Epidermal melanocyte (primary cell): ENCODE measurements at regions not wholly inside any gene's neighbourhood (a gene's known extent, or its start where the extent isn't known, plus 50 kb on each side); places are given as distances from the start of the nearest gene placed in this dataset.
A peak's percentile ranks its signal among the peaks of the same experiment; 100 is the strongest.

Source experiments
- DNase-seq: peaks from one replicate; pipeline ENCODE4 v3.0.0; 2011; ENCODE audit warnings: low spot score; ENCODE audit not compliant: insufficient read length

- DNase-seq, result no peak
These were observed 270.6 kb upstream of the TBX3 start for GRCh38 chr12:114954511-114955055.

- DNase-seq, result no peak
These were observed 268.7 kb upstream of the TBX3 start for GRCh38 chr12:114952573-114953271.

- no peak for DNase-seq
These were observed 265.3 kb upstream of the TBX3 start for GRCh38 chr12:114949058-114949820.

- no peak for DNase-seq
These were observed 261.4 kb upstream of the TBX3 start for GRCh38 chr12:114945351-114945750.

- no peak for DNase-seq
These were observed 260.8 kb upstream of the TBX3 start for GRCh38 chr12:114944736-114945135.

GRCh38 chr12:114943601-114944000 is 259.6 kb upstream of the TBX3 start:
- no peak for DNase-seq

GRCh38 chr12:114938487-114939210 is 254.7 kb upstream of the TBX3 start:
- no peak for DNase-seq

- DNase-seq, result no peak
These were observed 252.4 kb upstream of the TBX3 start for GRCh38 chr12:114936148-114937079.

GRCh38 chr12:114935658-114936057 is 251.7 kb upstream of the TBX3 start:
- no peak for DNase-seq

- DNase-seq, result peak; percentile 28
These were observed 249.6 kb upstream of the TBX3 start for GRCh38 chr12:114933428-114934160.

GRCh38 chr12:114932806-114933205 is 248.8 kb upstream of the TBX3 start:
- no peak for DNase-seq

GRCh38 chr12:114931025-114931424 is 247.1 kb upstream of the TBX3 start:
- DNase-seq, result no peak

- DNase-seq, result no peak
These were observed 242.4 kb upstream of the TBX3 start for GRCh38 chr12:114926341-114926740.

- DNase-seq, result no peak
These were observed 241.0 kb upstream of the TBX3 start for GRCh38 chr12:114924946-114925475.

GRCh38 chr12:114921781-114922180 is 237.8 kb upstream of the TBX3 start:
- no peak for DNase-seq

- DNase-seq, result no peak
These were observed 237.0 kb upstream of the TBX3 start for GRCh38 chr12:114920771-114921554.

- DNase-seq, result no peak
These were observed 235.5 kb upstream of the TBX3 start for GRCh38 chr12:114919479-114919878.

GRCh38 chr12:114918535-114919233 is 234.7 kb upstream of the TBX3 start:
- no peak for DNase-seq
